ENCODE measurements at regions not wholly inside any gene's neighbourhood (a gene's known extent, or its start where the extent isn't known, plus 50 kb on each side); places are given as distances from the start of the nearest gene placed in this dataset.

- TF ChIP-seq CSRNP1 (CRISPR knock-in tag; IDR thresholded peaks at IDR 0.05) (no peak), PLRG1 (conservative IDR thresholded peaks at IDR 0.05) (no peak), MEF2D (CRISPR knock-in tag; IDR thresholded peaks at IDR 0.05) (peak; percentile 54; the same call in 1 of the 2 replicates), SOX6 (IDR thresholded peaks at IDR 0.05) (no peak), SOX6 (CRISPR knock-in tag; IDR thresholded peaks at IDR 0.05) (peak; percentile 96), ELF3 (CRISPR knock-in tag; IDR thresholded peaks at IDR 0.05) (peak; percentile 84), ZNF580 (CRISPR knock-in tag; IDR thresholded peaks at IDR 0.05; ENCODE audit: borderline replicate concordance, low read depth) (peak; percentile 66; the same call in 1 of the 2 replicates), ZNF691 (CRISPR knock-in tag; IDR thresholded peaks at IDR 0.05; ENCODE audit: borderline replicate concordance, low read depth) (no peak), ZNF280B (CRISPR knock-in tag; IDR thresholded peaks at IDR 0.05; ENCODE audit: borderline replicate concordance) (no peak), SP5 (CRISPR knock-in tag; IDR thresholded peaks at IDR 0.05; ENCODE audit: borderline replicate concordance, low read depth) (peak; percentile 84), TFE3 (CRISPR knock-in tag; IDR thresholded peaks at IDR 0.05) (0 out of 2 replicates have a peak, but pooled peaks have one; percentile 42), ZMYM4 (CRISPR knock-in tag; IDR thresholded peaks at IDR 0.05) (peak; percentile 83), ZEB1 (IDR thresholded peaks at IDR 0.05; ENCODE audit: insufficient replicate concordance, low read depth) (peak; percentile 50), NFYC (CRISPR knock-in tag; IDR thresholded peaks at IDR 0.05) (0 out of 2 replicates have a peak, but pooled peaks have one; percentile 14), MYPOP (CRISPR knock-in tag; IDR thresholded peaks at IDR 0.05) (peak; percentile 50; the same call in 1 of the 2 replicates), ETV5 (CRISPR knock-in tag; IDR thresholded peaks at IDR 0.05; ENCODE audit: borderline replicate concordance) (peak; percentile 60; the same call in 1 of the 2 replicates), BCL6 (CRISPR knock-in tag; IDR thresholded peaks at IDR 0.05) (peak; percentile 79), THAP9 (CRISPR knock-in tag; IDR thresholded peaks at IDR 0.05; ENCODE audit: borderline replicate concordance) (peak; percentile 55; the same call in 1 of the 2 replicates), ZNF337 (CRISPR knock-in tag; IDR thresholded peaks at IDR 0.05; ENCODE audit: borderline replicate concordance, low read depth) (no peak)
These were observed 81.8 kb downstream of the GLUL start (continued) for GRCh38 chr1:182309631-182310351.
